Mesendoderm (in vitro differentiated cells): ENCODE measurements at regions not wholly inside any gene's neighbourhood (a gene's known extent, or its start where the extent isn't known, plus 50 kb on each side); places are given as distances from the start of the nearest gene placed in this dataset.

Experiments
- DNase-seq: peaks from one replicate; pipeline ENCODE4 v3.0.0; 2013
- H2AK5ac ChIP-seq: 2 replicates; pipeline ENCODE4 v1.6.1; 2013; ENCODE audit warnings: low read length, inconsistent platforms
- H2BK120ac ChIP-seq: 2 replicates; pipeline ENCODE4 v1.6.1; 2013; ENCODE audit warnings: low read depth, mild to moderate bottlenecking, low read length, moderate library complexity, mixed read lengths
- H2BK15ac ChIP-seq: replicated peaks from 2 replicates; pipeline ENCODE4 v1.6.1; 2013; ENCODE audit warnings: low read depth, mild to moderate bottlenecking, moderate library complexity
- H2BK5ac ChIP-seq: 2 replicates; pipeline ENCODE4 v1.6.1; 2013; ENCODE audit warnings: low read length, inconsistent platforms
- H3K18ac ChIP-seq: 2 replicates; pipeline ENCODE4 v1.6.1; 2013; ENCODE audit warnings: mild to moderate bottlenecking, low read length, mixed read lengths
- H3K23ac ChIP-seq: one replicate; pipeline ENCODE4 v1.6.1; 2013; ENCODE audit warnings: low read length
- H3K27ac ChIP-seq: 2 replicates; pipeline ENCODE4 v1.5.1; 2013; ENCODE audit warnings: low read depth, mild to moderate bottlenecking, inconsistent platforms, low read length, moderate library complexity
- H3K27me3 ChIP-seq: 2 replicates; pipeline ENCODE4 v1.6.1; 2013; ENCODE audit warnings: low read length, control low read depth, mild to moderate bottlenecking, inconsistent platforms; ENCODE audit not compliant: insufficient read depth, poor library complexity
- H3K36me3 ChIP-seq: 2 replicates; pipeline ENCODE4 v1.6.1; 2013; ENCODE audit warnings: low read length, inconsistent platforms; ENCODE audit not compliant: control insufficient read depth, insufficient read depth
- H3K4ac ChIP-seq: one replicate; pipeline ENCODE4 v1.6.1; 2013; ENCODE audit warnings: low read depth, mild to moderate bottlenecking, low read length, moderate library complexity
- H3K4me1 ChIP-seq: 2 replicates; pipeline ENCODE4 v1.6.1; 2013; ENCODE audit warnings: low read depth, low read length, inconsistent platforms; ENCODE audit not compliant: control insufficient read depth
- H3K4me2 ChIP-seq: 2 replicates; pipeline ENCODE4 v1.6.1; 2013; ENCODE audit warnings: low read length
- H3K4me3 ChIP-seq: 2 replicates; pipeline ENCODE4 v1.5.1; 2013; ENCODE audit warnings: mild to moderate bottlenecking, low read length
- H3K56ac ChIP-seq: one replicate; pipeline ENCODE4 v1.6.1; 2013; ENCODE audit warnings: low read length
- H3K79me1 ChIP-seq: 2 replicates; pipeline ENCODE4 v1.6.1; 2013; ENCODE audit warnings: low read length, inconsistent platforms
- H3K79me2 ChIP-seq: 2 replicates; pipeline ENCODE4 v1.6.1; 2013; ENCODE audit warnings: mild to moderate bottlenecking, low read length; ENCODE audit not compliant: control insufficient read depth, insufficient read depth
- H3K9ac ChIP-seq: 2 replicates; pipeline ENCODE4 v1.6.1; 2013; ENCODE audit warnings: low read length, inconsistent platforms
- H4K5ac ChIP-seq: one replicate; pipeline ENCODE4 v1.6.1; 2013; ENCODE audit warnings: low read length
- H4K8ac ChIP-seq: one replicate; pipeline ENCODE4 v1.6.1; 2013; ENCODE audit warnings: low read depth, mild to moderate bottlenecking, control low read depth, low read length, moderate library complexity
- WGBS: extraction: QIAGEN DNeasy Blood & Tissue Kit; methylation state at CpG from one replicate; pipeline ENCODE4 v1.1.7; 2013; ENCODE audit warnings: low lambda C conversion rate, missing lambda C conversion rate; ENCODE audit not compliant: insufficient coverage; ENCODE audit errors: extremely low coverage; 5-methylcytosine and 5-hydroxymethylcytosine counted together

DNA sequence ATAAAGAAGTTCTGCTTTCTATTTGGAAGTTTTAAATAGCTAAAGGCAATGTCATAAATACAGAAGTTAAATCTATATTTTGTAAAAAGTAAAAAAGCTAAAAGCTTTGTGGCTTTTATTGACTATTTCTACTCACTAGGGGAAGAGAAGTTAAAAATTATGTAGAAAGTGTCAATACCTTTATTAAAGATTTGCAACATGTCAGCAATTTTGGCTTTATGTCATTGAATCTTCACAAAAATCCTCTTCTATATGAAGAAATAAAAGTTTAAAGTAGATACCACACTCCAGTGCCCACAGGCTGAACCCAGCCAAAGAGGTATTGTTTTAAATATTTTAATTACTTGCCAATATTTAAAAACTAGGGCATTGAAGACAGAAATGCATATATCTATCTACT lies 160.6 kb upstream of the HSF2 start:
- H3K4ac ChIP-seq = no peak overlapping the region
- DNase-seq = no peak
- H3K4me2 ChIP-seq = no peak overlapping the region
- no peak overlapping the region for H4K5ac ChIP-seq
- H3K56ac ChIP-seq = no peak overlapping the region
- no peak overlapping the region for H4K8ac ChIP-seq
- H3K27me3 ChIP-seq = no peaks in the 10 kb centered on the region
- no peak overlapping the region for H2BK120ac ChIP-seq
- H2BK5ac ChIP-seq = no peak overlapping the region
- H3K18ac ChIP-seq = no peak overlapping the region
- no peak overlapping the region for H3K23ac ChIP-seq
- H3K79me1 ChIP-seq = no peaks in the 10 kb centered on the region
- no peak overlapping the region for H3K9ac ChIP-seq
- H2BK15ac ChIP-seq = no peak overlapping the region
- H3K4me3 ChIP-seq = no peak overlapping the region
- no peak overlapping the region for H2AK5ac ChIP-seq
- H3K4me1 ChIP-seq = no peaks in the 10 kb centered on the region
- no peaks in the 10 kb centered on the region for H3K36me3 ChIP-seq
- no peaks in the 10 kb centered on the region for H3K79me2 ChIP-seq
- no peak overlapping the region for H3K27ac ChIP-seq

DNA sequence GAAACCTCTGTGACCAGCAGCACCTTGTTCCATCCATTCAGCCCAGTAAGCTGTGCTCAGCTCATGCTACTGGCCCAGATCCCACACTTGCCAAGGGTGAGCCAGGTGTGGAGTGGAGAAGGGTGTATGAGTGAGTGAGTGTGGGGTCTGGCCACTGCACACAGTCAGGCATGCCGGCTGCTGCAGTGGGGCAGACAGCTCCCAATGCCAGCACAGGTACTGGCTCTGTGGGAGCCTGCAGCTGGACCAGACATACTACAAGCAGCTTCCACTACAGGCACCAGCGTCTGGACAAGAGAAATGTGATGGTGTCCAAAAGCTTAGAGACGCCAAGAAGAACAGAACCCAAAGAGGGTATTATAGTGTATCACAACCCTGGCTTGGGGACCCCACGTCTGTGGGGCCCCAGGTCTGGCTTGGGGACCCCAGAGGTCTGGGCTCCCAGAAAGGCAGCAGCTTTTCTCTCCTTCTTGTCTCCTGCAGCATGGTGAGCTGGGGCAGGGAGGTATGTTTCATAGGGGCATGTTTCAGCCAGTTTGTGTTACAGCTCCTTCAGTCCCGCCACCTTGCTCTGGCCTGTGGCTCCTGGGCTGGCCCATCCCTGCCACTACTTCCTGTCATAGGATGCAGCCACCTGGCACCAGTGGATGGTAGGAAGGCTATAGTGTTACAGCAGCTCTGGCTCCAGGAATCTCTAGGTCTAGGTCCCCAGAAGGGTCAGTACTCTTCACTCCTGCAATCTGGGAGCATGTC lies 152.4 kb upstream of the HSF2 start:
- Histone ChIP-seq H3K4me2 (no peak overlapping the region), H3K4me3 (no peak overlapping the region)

DNA sequence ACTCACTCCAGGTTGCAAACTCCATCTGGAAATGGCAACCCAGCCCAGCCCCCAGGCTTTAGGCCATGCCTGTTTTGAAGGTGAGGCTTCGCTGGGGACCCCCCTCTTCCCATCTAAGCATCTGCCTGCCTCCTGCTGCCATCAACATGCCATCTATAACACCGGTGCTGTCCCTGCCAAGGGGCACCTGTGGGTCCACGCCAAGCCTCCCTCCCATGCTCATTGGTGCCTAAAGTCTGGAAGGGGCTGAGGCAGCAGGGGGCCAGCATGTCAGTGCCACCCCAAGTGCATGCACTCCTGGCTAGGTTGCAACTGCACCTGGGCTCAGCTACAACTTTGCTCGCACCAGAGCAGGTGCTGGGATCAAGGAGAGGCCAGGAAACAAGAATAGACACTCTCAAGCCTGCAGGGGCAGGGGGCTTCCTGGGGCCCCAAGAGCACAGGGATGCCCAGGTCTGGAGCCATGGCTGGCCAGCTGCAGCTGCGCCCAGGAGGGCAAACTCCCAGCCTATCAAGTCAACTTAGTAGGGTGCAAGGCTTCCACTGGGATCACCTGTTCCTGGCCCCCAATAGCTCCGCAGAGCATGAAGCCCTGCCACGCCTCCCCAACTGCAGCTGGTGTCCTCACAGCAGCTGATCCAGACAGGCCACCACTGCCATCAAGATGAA lies 151.3 kb upstream of the HSF2 start:
- H2BK15ac ChIP-seq = no peak overlapping the region
- H3K79me2 ChIP-seq = no peaks in the 10 kb centered on the region
- no peak overlapping the region for H3K4me2 ChIP-seq
- H2BK5ac ChIP-seq = no peak overlapping the region
- no CpG with 5 or more reads among the region's 7 CpGs for WGBS
- H3K23ac ChIP-seq = no peak overlapping the region
- H2BK120ac ChIP-seq = no peak overlapping the region
- DNase-seq = no peak
- H3K79me1 ChIP-seq = no peaks in the 10 kb centered on the region
- H4K5ac ChIP-seq = no peak overlapping the region
- H3K56ac ChIP-seq = no peak overlapping the region
- H3K4me1 ChIP-seq = no peaks in the 10 kb centered on the region
- H3K9ac ChIP-seq = no peak overlapping the region
- H3K4me3 ChIP-seq = no peak overlapping the region
- no peaks in the 10 kb centered on the region for H3K36me3 ChIP-seq
- no peak overlapping the region for H3K18ac ChIP-seq
- no peak overlapping the region for H4K8ac ChIP-seq
- no peak overlapping the region for H3K4ac ChIP-seq
- H3K27me3 ChIP-seq = no peaks in the 10 kb centered on the region
- H2AK5ac ChIP-seq = no peak overlapping the region
- H3K27ac ChIP-seq = no peak overlapping the region

More for the DNA sequence above, 152.4 kb upstream of the HSF2 start:
- Histone ChIP-seq H3K4me1 (no peaks in the 10 kb centered on the region), H2BK120ac (no peak overlapping the region), H2AK5ac (no peak overlapping the region), H4K8ac (no peak overlapping the region), H3K56ac (no peak overlapping the region), H3K9ac (no peak overlapping the region), H3K27me3 (no peaks in the 10 kb centered on the region), H2BK15ac (no peak overlapping the region), H3K36me3 (no peaks in the 10 kb centered on the region), H3K27ac (no peak overlapping the region), H2BK5ac (no peak overlapping the region), H3K23ac (no peak overlapping the region), H3K18ac (no peak overlapping the region), H3K4ac (no peak overlapping the region), H4K5ac (no peak overlapping the region), H3K79me1 (no peaks in the 10 kb centered on the region), H3K79me2 (no peaks in the 10 kb centered on the region)
- no peak for DNase-seq
- WGBS = no CpG with 5 or more reads among the region's 5 CpGs

DNA sequence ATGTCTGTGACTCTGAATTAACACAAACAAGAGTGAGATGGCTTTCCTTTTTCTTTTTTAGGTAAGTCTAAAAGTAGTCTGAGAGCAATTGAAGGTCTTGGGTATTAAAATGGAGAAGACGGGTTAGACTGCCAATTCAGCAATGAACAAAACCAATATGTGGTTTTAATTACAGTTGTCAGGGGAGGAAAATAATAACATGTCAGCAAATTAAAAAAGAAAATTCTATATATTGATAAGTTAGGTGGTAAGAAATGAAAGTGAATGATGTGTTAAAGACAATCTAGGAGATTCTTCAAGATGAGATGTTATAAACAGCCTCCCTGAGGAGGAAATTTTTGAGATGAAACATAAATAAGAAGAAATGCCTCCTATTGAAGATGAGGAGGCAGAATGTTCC lies 150.6 kb upstream of the HSF2 start:
- Histone ChIP-seq H2AK5ac (no peak overlapping the region), H3K56ac (no peak overlapping the region), H3K27ac (no peak overlapping the region), H4K5ac (no peak overlapping the region), H3K4ac (no peak overlapping the region), H2BK120ac (no peak overlapping the region), H2BK5ac (no peak overlapping the region), H3K18ac (no peak overlapping the region), H3K4me1 (no peaks in the 10 kb centered on the region), H3K9ac (no peak overlapping the region), H3K4me3 (no peak overlapping the region), H2BK15ac (no peak overlapping the region), H3K23ac (no peak overlapping the region), H3K36me3 (no peaks in the 10 kb centered on the region), H3K4me2 (no peak overlapping the region), H3K79me2 (no peaks in the 10 kb centered on the region), H3K27me3 (no peaks in the 10 kb centered on the region), H4K8ac (no peak overlapping the region), H3K79me1 (no peaks in the 10 kb centered on the region)
- WGBS = no CpG with 5 or more reads among the region's 1 CpG
- no peak for DNase-seq

GRCh38 chr6:122258839-122259238 lies 140.6 kb upstream of the HSF2 start:
- no peak overlapping the region for H3K56ac ChIP-seq

More at GRCh38 chr6:122258839-122259238, 140.6 kb upstream of the HSF2 start:
- WGBS = no CpG with 5 or more reads among the region's 3 CpGs
- H2BK5ac ChIP-seq = no peak overlapping the region
- no peak overlapping the region for H3K9ac ChIP-seq
- H3K4ac ChIP-seq = no peak overlapping the region
- no peak for DNase-seq
- no peak overlapping the region for H4K5ac ChIP-seq
- no peaks in the 10 kb centered on the region for H3K4me1 ChIP-seq
- no peaks in the 10 kb centered on the region for H3K79me2 ChIP-seq
- H3K36me3 ChIP-seq = no peaks in the 10 kb centered on the region
- no peak overlapping the region for H3K18ac ChIP-seq
- no peak overlapping the region for H3K4me3 ChIP-seq
- H3K23ac ChIP-seq = no peak overlapping the region
- no peak overlapping the region for H2AK5ac ChIP-seq
- H3K4me2 ChIP-seq = no peak overlapping the region
- no peaks in the 10 kb centered on the region for H3K79me1 ChIP-seq
- H3K27ac ChIP-seq = no peak overlapping the region
- no peaks in the 10 kb centered on the region for H3K27me3 ChIP-seq
- H2BK15ac ChIP-seq = no peak overlapping the region
- H4K8ac ChIP-seq = no peak overlapping the region
- H2BK120ac ChIP-seq = no peak overlapping the region
